ENCODE measurements at regions not wholly inside any gene's neighbourhood (a gene's known extent, or its start where the extent isn't known, plus 50 kb on each side); places are given as distances from the start of the nearest gene placed in this dataset.

DNA sequence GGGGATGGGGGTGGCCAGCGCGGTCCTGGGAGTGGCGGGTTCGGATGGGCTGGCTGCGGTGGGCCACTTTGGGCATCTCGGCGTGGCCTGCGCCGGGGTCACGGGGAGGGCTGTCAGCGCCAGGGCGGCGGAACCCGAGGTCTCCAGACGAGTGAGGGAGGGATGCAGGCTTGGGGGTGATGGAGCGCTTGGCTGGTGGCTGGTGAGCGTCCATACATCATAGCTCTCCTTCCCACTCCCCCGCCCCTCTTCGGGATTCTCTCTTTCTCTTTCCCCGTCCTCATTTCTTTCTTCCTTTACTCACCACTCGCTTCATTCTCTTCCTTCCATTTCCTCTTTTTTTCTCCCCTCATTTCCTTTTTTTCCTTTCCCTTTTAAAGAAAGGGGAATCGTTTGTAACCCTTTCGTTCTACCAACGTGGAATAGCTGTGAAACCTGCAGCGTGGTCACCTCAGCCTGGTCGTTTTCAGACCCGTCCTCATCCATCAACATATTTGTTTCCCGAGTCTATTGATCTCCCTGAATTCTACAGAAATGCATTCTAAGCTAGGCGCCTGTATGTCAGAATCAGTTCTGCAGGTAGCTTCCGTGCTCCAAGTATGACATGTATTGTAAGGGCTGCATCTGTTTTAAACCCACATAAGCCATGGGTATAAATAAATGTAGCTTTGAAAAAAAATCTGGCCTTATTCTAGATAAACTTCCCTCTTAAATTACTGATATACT lies 260.3 kb upstream of the E2F7 start:
- BruUV-seq (replicated peaks): no TSS peak
- no peak overlapping the region for H3K27ac Mint-ChIP-seq (ENCODE audit: unreplicated experiment)
- DNase-seq: peak; percentile 9
- CTCF ChIA-PET: no interaction called here
- H3K36me3 Mint-ChIP-seq (ENCODE audit: insufficient read depth, unreplicated experiment): peaks cover 16% of the 10 kb centered on the region
- peaks cover 27% of the 10 kb centered on the region for H3K27me3 Mint-ChIP-seq (ENCODE audit: unreplicated experiment)
- H3K4me3 Mint-ChIP-seq (ENCODE audit: low read depth, unreplicated experiment): peak overlapping the region; percentile 87
- intact Hi-C loops (cut with micrococcal nuclease; ENCODE audit: unreplicated experiment): loop anchor here (2.0 to 5.0 kb wide), 2 partner anchors 263 to 361 kb away; no protein-coding TSS in a partner anchor
- TF ChIP-seq, protein P1, sequence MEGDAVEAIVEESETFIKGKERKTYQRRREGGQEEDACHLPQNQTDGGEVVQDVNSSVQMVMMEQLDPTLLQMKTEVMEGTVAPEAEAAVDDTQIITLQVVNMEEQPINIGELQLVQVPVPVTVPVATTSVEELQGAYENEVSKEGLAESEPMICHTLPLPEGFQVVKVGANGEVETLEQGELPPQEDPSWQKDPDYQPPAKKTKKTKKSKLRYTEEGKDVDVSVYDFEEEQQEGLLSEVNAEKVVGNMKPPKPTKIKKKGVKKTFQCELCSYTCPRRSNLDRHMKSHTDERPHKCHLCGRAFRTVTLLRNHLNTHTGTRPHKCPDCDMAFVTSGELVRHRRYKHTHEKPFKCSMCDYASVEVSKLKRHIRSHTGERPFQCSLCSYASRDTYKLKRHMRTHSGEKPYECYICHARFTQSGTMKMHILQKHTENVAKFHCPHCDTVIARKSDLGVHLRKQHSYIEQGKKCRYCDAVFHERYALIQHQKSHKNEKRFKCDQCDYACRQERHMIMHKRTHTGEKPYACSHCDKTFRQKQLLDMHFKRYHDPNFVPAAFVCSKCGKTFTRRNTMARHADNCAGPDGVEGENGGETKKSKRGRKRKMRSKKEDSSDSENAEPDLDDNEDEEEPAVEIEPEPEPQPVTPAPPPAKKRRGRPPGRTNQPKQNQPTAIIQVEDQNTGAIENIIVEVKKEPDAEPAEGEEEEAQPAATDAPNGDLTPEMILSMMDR (IDR thresholded peaks at IDR 0.05; ENCODE audit: unreplicated experiment): no peak
- H3K9me3 Mint-ChIP-seq (ENCODE audit: low read depth, unreplicated experiment): no peaks in the 10 kb centered on the region
- peaks cover 9% of the 10 kb centered on the region for H3K4me1 Mint-ChIP-seq (ENCODE audit: low read depth, unreplicated experiment)

DNA sequence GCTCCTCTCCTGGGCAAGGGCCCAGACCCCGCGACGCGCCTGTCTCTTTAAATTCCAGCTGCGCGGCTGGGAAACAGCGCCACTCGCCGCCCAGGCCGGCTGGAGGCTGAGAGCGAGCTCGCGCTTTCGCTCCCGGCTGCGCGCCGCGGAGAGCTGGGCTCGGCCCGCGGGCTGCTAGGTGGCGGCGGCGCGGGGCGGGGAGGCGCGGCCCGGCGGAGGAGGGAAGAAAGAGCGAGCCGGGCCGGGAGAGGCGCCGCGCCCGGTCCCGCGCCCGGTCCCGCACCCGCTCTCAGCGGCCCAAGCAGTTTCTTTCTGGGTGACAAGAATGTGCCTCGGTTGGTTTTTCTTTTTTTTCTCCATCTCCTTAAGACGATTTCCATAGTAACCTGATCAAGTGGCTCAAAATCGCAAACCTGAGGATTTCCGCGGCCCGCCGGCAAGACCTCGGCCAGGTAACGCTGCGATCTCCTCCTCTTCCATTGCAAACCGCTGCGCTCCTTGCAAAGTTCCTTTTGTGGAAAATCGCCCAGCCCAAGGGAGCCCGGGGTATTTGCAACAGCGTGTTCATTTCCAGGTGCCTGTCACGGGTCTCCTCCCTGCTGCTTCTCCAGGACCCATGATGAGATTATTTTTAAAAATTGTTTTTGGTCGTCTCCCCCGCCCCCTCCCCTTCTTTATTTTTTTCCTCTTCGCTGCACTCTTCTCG lies 259.5 kb upstream of the E2F7 start:
- intact Hi-C loops (cut with micrococcal nuclease; ENCODE audit: unreplicated experiment): loop anchor here (1.0 to 5.0 kb wide), 2 partner anchors 173 to 263 kb away; no protein-coding TSS in a partner anchor
- Mint-ChIP-seq H3K4me1 (ENCODE audit: low read depth, unreplicated experiment) (peaks cover 9% of the 10 kb centered on the region), H3K9me3 (ENCODE audit: low read depth, unreplicated experiment) (no peaks in the 10 kb centered on the region), H3K27me3 (ENCODE audit: unreplicated experiment) (peaks cover 27% of the 10 kb centered on the region), H3K27ac (ENCODE audit: unreplicated experiment) (peak overlapping the region; percentile 45), H3K4me3 (ENCODE audit: low read depth, unreplicated experiment) (peak overlapping the region; percentile 87), H3K36me3 (ENCODE audit: insufficient read depth, unreplicated experiment) (peaks cover 16% of the 10 kb centered on the region)
- CTCF ChIA-PET: interaction anchor here (0.8 to 1.5 kb wide), 7 partner anchors 11 to 275 kb away, joined by 3 to 14 read pairs (median 3); no protein-coding TSS in a partner anchor
- no TSS peak for BruUV-seq (replicated peaks)
- DNase-seq: peak; percentile 82
- TF ChIP-seq, protein P1 (IDR thresholded peaks at IDR 0.05; ENCODE audit: unreplicated experiment): peak; percentile 14

DNA sequence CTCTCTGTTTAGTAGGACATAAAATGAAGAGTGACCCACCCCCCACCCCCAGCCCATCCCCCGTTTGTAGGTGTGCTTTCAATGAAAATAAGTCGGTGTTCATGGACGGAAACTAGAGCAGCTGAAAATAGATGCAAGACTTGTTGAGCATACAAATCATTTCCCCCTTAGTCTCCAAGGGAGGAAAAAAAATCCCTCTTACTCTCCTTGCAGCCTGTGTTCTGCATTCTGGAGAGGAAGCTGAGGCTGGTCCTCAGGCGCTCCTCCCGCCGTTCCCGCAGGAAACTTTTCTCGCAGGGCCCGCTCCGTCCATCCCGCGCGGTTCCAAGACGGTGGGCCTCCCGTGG lies 259.0 kb upstream of the E2F7 start:
- TF ChIP-seq, protein P1 (IDR thresholded peaks at IDR 0.05; ENCODE audit: unreplicated experiment): no peak
- Mint-ChIP-seq H3K36me3 (ENCODE audit: insufficient read depth, unreplicated experiment) (peaks cover 16% of the 10 kb centered on the region), H3K4me1 (ENCODE audit: low read depth, unreplicated experiment) (peaks cover 9% of the 10 kb centered on the region), H3K27me3 (ENCODE audit: unreplicated experiment) (peaks cover 27% of the 10 kb centered on the region), H3K27ac (ENCODE audit: unreplicated experiment) (no peak overlapping the region), H3K9me3 (ENCODE audit: low read depth, unreplicated experiment) (no peaks in the 10 kb centered on the region), H3K4me3 (ENCODE audit: low read depth, unreplicated experiment) (peak overlapping the region; percentile 87)
- CTCF ChIA-PET: interaction anchor here (0.8 to 1.5 kb wide), 7 partner anchors 10 to 275 kb away, joined by 3 to 14 read pairs (median 3); no protein-coding TSS in a partner anchor
- DNase-seq: no peak
- intact Hi-C loops (cut with micrococcal nuclease; ENCODE audit: unreplicated experiment): loop anchor here (1.0 kb wide), 1 partner anchor 172 kb away; no protein-coding TSS in a partner anchor
- BruUV-seq (replicated peaks): no TSS peak

DNA sequence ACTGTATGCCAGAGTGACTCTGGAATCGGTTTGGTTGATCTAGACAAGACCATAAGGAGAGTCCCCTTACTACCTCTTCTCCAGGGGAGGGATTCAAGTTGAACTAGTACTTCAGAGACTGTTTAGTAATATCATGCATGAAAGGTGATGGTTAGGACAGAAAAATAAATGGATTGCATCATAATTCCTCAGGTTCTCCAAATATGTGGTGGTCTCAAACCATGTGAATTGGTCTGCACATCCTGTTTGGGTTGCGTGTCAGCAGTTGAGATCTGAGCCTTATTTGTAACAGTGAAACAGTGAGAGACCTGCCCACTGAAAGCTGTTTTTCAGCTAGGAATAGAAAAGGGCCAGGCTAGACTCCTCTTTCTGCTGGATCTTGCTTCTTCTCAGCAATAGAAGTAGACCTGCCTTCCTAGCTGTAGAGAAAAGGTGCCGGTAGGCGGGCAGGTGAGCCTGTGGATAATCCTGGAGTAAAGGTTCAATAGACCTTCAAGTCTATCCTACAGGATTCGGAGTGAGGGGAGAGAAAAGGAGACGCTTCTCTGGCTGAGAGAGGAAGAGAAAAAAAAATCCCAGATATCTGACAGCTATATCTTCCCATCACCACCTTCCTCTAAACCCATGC lies 258.5 kb upstream of the E2F7 start:
- DNase-seq: no peak
- TF ChIP-seq, protein P1 (IDR thresholded peaks at IDR 0.05; ENCODE audit: unreplicated experiment): no peak
- peak overlapping the region; percentile 87 for H3K4me3 Mint-ChIP-seq (ENCODE audit: low read depth, unreplicated experiment)
- peaks cover 16% of the 10 kb centered on the region for H3K36me3 Mint-ChIP-seq (ENCODE audit: insufficient read depth, unreplicated experiment)
- no peaks in the 10 kb centered on the region for H3K9me3 Mint-ChIP-seq (ENCODE audit: low read depth, unreplicated experiment)
- peaks cover 27% of the 10 kb centered on the region for H3K27me3 Mint-ChIP-seq (ENCODE audit: unreplicated experiment)
- CTCF ChIA-PET: interaction anchor here (1.0 to 1.5 kb wide), 5 partner anchors 24 to 274 kb away, joined by 3 to 14 read pairs (median 3); no protein-coding TSS in a partner anchor
- BruUV-seq (replicated peaks): no TSS peak
- intact Hi-C loops (cut with micrococcal nuclease; ENCODE audit: unreplicated experiment): loop anchor here (1.0 kb wide), 1 partner anchor 172 kb away; no protein-coding TSS in a partner anchor
- H3K4me1 Mint-ChIP-seq (ENCODE audit: low read depth, unreplicated experiment): peaks cover 9% of the 10 kb centered on the region
- no peak overlapping the region for H3K27ac Mint-ChIP-seq (ENCODE audit: unreplicated experiment)
